HG02852 (cell line): ENCODE measurements at regions not wholly inside any gene's neighbourhood (a gene's known extent, or its start where the extent isn't known, plus 50 kb on each side); places are given as distances from the start of the nearest gene placed in this dataset.
"Not testable (repeated sequence)": the region's sequence is repeated elsewhere in the genome, so short reads cannot be mapped to it uniquely, and the experiment has no call there.

Source experiments
- ATAC-seq: cut with Tn5 transposase; IDR thresholded peaks from one replicate; pipeline ENCODE4 v1.9.1; 2021; ENCODE audit warnings: mild to moderate bottlenecking, moderate library complexity; ENCODE audit not compliant: unreplicated experiment

DNA sequence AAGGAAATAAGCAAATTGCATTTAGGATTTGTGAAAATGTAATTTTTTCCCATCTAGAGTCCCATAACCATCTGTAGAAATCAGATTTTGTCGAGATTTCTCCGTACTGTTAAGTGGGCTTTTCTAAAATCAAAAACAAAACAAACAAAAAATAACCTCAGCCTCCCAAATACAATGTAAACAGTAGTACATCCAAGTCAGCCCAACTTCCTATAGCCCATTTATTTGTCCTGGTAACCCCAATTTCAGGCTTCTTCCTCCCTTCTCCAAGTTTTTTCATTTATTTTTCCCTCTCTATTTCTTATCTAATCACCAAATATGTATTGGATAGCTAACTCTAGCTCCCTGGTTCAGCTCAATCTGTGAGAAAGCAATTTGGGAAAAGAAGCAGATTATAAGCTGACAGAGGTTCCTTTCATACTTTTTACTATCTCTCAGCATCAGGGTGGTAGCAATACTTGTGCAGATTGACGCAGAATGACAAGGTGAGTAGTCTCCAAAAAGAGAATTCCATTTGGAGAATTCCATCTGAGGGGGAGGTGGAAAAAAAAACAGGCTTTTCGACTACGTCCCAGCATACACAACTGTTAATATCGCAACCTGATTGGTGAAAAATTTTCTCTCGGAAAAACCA lies 132.6 kb upstream of the BTN3A2 start:
- no peak for ATAC-seq

DNA sequence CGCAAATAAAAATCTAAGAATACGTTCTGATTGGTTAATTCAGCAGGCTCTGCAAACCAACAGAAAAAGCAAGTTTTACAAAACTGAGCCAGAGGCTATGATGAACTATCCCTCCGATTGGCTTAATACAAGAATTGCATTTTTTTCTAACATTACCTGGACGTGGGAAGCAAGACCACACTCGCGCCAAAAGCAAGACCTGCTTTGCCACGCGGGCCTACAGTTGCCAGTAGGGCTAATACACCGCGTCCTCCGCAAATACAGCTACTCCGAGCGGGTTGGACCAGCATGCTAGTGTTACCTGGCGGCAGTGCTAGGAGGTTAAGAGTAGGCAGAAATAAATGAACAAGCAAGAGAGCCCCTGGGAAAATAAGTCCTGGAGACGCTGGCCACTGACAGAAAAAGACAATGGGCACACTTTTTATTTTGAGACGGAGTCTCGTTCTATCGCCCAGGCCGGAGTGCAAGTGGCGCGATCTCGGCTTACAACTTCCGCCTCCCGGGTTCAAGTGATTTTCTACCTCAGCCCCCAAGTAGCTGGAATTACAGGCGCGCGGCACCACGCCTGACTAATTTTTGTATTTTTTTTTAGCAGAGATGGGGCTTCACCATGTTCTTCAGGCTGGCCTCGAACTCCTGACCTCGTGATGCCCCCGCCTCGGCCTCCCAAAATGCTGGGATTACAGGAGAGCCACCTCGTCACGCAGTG lies 131.9 kb upstream of the BTN3A2 start:
- peak; percentile 11 for ATAC-seq

DNA sequence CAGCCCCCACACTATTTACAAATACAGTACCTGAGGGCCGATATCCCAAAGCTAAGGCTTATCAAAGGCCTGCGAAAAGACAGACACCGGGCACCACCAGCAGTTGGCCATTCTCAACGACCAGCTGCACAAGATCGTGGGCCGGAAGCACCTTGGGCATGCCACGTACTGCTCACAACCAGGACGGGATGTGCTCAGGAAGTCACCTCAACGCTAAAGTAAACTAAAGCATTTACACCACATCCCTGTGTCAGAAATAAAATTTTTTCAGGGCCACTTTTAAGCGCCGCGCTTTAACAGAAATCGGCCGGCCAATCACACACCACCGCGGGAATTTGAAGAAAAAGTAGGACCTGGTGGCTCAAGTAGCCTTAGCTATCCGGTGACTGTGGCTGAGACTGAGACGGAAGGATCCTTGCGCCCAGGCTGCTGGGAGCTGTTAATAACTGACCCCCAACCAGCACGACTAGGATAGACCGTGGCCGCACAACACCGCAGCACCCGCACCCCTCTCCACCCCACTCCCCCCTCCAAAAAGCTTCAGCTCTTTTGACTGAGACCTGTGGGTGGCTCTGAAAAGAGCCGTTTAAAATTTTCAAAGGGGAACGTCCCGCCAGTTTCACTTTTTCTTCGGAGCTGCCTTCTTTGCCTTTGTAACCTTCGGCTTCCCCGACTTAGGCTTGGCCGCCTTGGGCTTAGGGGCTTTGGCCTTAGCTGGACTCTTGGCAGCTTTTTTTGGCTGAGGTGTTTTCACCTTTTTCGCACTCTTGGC lies 131.2 kb upstream of the BTN3A2 start:
- peak; percentile 42 for ATAC-seq

- peak; percentile 43 for ATAC-seq
These were observed 130.3 kb upstream of the BTN3A2 start for GRCh38 chr6:26234421-26235301.

DNA sequence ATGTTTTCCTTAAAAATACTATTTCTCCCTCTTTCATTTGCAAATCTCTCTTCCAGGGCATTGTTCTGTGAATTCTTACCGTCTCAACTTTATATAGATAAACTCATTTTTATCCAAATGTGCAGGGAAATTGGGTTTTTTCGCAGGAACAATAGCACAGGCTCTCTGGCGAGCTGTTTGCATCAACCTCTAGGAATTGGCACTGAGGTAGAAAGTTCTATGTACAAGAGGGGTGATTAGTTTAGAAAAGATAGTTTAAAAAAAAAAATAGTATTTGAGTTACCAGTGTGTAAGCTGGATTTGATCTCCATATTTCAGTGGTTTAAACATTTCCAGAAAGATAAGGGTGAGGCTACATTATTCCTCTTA lies 129.7 kb upstream of the BTN3A2 start:
- ATAC-seq, result no peak

DNA sequence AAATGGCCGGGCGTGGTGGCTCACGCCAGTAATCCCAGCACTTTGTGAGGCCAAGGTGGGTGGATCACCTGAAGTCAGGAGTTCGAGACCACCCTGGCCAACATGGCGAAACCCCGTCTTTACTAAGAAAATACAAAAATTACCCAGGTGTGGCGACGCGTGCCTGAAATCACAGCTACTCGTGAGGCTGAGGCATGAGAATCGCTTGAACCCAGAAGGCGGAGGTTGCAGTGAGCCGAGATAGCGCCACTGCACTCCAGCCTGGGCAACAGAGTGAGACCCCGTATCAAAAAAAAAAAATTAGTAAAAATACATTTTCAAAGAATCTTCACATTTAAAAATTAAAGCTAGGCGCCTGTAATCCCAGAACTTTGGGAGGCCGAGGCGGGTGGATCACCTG lies 125.6 kb upstream of the BTN3A2 start:
- not testable (repeated sequence) for ATAC-seq

DNA sequence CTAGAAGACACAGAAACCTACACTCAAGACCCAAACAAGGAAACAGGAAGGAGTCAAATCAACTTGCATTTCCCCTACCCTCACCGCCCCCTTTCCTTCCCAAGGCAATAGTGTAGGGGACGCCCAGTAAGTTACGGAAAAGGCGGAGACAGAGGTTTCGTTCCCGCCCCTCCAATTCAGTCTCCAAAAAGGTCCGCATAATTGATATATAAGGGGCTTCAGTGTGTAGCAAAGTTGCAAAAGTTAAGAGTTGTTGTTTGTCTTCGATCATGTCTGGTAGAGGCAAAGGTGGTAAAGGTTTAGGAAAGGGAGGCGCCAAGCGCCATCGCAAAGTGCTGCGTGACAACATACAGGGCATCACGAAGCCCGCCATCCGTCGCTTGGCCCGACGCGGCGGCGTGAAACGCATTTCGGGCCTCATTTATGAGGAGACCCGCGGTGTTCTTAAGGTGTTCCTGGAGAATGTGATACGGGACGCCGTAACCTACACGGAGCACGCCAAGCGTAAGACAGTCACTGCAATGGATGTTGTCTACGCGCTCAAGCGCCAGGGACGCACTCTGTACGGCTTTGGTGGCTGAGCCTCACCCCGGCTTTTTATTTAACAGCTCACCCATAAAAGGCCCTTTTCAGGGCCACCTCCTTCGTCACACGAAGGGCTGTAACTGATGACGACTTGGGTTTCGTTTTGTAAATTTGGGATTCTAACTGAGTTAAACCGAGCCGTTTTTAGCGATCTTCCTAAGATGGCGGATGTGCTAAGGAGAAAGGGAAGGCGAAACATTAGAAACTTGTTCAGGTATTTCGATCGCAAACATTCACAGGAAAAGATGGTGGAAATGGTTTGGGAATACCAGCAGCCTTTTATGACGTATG lies 124.6 kb upstream of the BTN3A2 start:
- ATAC-seq, result peak; percentile 54

DNA sequence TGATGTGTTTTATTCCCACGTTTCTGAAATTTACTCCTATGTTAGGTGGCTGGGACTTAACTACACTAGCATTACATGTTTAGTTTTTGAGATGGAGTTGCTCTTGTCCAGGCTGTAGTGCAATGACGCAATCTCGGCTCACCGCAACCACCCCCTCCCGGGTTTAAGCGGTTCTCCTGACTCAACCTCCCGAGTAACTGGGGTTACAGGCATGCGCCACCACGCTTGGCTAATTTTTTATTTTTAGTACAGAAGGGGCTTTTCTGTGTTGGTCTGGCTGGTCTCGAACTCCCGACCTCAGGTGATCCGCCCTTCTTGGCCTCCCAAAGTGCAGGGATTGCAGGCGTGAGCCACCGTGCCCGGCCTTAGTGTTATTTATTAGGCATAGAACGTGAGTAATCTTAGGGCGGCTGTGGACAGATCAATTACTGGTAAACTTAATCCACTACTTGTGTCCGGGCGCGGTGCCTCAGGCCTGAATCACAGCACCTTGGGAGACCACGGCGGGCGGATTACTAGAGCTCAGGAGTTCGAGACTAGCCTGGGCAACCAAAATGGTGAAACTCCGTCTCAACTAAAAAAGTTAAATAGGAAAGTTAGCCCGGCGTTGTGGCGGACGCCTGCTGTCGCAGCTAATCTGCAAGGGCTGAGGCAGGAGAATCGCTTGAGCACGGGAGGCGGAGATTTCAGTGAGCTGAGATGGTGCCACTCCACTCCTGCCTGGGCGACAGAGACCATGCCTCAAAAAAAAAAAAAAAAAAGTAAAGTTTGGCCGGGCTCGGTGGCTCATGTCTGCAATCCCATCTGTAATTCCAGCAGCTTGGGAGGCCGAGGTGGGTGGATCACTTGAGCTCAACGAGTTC lies 123.7 kb upstream of the BTN3A2 start:
- no peak for ATAC-seq

DNA sequence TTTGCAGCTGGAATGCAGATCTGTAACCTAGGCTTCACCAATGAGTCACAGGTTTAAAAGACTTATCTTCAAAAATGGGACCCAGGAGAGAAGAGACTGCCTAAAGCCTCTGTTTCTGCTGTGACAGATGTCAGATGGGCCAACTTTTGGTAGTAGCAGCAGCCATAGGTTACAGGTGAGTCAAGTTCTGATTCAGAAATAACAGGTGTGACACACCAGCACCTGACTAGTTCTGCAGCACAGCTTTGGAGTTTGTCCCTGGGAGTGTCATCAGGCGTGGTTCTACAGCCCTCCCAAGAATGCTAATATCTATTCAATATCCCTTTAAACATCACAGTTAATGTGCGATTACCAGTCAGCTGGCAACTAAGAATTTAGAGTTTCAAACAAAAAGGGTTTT lies 121.9 kb upstream of the BTN3A2 start:
- no peak for ATAC-seq

- no peak for ATAC-seq
These were observed 121.2 kb upstream of the BTN3A2 start for GRCh38 chr6:26243752-26244151.

GRCh38 chr6:26246058-26246457 lies 118.9 kb upstream of the BTN3A2 start:
- no peak for ATAC-seq

DNA sequence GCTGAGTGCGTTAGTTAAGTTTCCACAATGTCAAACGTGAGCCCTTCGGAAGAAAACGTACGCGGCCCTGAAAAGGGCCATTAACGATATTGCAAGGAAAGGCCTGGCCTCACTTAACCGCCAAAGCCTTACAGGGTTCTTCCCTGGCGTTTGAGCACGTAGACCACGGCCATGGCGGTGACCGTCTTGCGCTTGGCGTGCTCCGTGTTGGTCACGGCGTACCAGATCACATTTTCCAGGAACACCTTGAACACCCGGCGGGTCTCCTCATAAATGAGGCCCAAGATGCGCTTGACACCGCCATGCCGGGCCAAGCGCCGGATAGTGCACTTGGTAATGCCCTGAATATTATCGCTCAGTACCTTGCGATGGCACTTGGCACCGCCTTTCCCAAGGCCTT lies 118.4 kb upstream of the BTN3A2 start:
- no peak for ATAC-seq

DNA sequence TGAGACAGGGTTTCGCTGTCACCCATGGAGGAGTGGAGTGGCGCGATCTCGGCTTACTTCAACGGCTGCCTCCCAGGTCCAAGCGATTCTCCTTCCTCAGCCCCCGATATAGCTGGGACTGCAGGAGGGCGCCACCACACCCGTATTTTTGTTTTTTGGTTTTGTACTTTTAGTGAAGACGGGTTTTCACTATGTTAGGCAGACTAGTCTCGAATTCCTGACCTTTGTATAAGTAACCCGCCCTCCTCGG lies 115.4 kb upstream of the BTN3A2 start:
- peak; percentile 18 for ATAC-seq

DNA sequence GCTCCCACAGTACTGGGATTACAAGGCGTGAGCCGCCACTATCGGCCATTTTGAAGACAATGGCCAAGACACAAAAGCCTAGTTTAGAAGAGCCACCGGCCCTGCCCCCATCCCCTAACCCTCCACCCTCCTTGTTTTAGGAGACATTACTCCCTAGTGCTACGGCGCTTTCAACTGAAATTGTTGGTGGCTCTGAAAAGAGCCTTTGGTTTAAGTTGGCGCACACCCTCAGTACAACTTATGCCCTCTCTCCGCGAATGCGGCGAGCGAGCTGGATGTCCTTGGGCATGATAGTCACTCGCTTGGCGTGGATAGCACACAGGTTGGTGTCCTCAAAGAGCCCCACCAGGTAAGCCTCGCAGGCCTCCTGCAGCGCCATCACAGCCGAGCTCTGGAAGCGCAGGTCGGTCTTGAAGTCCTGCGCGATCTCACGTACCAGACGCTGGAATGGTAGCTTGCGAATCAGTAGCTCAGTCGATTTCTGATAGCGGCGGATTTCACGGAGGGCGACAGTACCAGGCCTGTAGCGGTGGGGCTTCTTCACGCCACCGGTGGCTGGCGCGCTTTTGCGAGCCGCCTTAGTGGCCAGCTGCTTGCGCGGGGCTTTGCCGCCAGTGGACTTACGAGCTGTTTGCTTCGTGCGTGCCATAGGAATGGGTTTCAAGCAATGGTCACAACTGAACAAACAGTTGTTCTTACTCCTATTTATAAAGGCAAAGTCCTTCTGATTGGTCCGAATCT lies 114.9 kb upstream of the BTN3A2 start:
- peak; percentile 49 for ATAC-seq

DNA sequence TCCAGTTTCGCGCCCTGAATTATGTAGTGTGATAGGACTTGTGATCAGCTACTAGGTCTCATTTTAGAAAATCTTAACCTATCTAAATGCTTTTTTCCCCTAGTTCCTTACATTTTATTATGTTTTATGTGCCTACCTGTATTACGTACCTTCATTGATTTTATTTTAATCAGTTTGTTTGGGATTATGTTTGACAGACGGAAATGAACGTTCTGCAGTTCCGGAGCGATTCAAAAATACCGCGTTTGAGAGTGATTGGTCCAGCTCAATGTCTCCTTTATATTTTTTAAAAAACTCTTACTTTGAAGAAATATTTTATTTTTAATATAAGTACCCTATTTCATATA lies 114.3 kb upstream of the BTN3A2 start:
- no peak for ATAC-seq

GRCh38 chr6:26251354-26252076 lies 113.5 kb upstream of the BTN3A2 start:
- ATAC-seq, result peak; percentile 50

- no peak for ATAC-seq
These were observed 112.9 kb upstream of the BTN3A2 start for GRCh38 chr6:26252077-26252472.

GRCh38 chr6:26254724-26255123 lies 110.3 kb upstream of the BTN3A2 start:
- no peak for ATAC-seq
